ENCODE measurements at regions not wholly inside any gene's neighbourhood (a gene's known extent, or its start where the extent isn't known, plus 50 kb on each side); places are given as distances from the start of the nearest gene placed in this dataset.

DNA sequence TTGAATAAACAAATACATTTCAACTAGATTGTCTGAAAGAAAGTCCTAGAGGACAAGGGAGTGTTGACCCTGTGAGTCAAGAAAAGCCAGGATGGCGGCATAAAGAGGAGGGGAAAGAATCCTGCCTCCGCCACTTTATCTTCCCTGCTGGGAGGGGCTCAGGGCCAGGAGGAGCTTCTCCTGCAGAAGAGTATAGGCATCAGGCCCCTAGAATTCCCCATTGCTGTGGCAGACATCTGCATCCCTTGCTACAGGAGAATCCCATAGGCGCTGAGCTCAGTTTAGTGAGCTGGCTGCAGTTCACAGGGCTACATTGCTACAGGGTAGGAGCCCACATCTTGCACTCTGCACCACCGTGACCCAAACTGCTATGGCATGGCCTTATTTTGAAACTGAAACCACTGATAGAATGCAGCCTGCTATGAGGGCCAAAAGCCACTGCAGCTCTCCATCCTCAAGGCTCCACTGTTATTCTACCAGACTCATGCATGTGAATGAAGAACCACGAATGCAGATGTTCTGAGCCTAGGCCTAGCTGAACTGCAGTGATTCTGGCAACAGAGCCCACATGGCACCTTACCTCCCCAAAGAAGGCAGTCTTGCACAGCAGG, 941.4 kb upstream of the CTNND2 start:
- WGBS, 10 experiments = 0 to 100% (median 66%) methylated on average over 1 to 3 of the region's 5 CpGs; no CpG with 5 or more reads in 2 of the 10 experiments
- in situ Hi-C loops (cut with MboI; ENCODE audit: low pct_unique_long_range_greater_than_20kb in 2 of 9, low sequenced_read_pairs in 9 of 9, unreplicated experiment in 9 of 9) = no loop called here

DNA sequence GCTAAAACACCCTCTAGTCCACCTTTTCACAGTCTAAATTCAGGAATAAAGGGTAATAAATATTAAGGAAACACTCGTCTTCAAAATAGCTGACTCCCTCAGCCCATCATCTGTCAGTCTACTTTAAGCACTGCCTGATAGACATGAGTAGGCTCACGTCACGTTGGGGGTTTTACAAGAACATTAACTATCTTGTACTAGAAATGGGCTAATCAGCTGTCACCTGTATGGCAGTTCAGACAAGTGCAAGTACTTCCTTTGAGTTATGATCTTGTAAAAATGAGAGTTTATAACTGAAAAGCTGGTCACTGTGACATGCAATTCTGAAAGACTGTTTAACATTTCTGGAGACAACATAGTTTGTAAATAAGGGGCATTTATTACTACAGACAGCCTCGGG, 936.7 kb upstream of the CTNND2 start:
- Histone ChIP-seq H3K4me1 (replicated peaks in 1 of 2) (no peaks in the 10 kb centered on the region), H3K4me3 (no peak overlapping the region), H3K27ac (no peak overlapping the region)
- in situ Hi-C loops (cut with MboI; ENCODE audit: low pct_unique_long_range_greater_than_20kb in 2 of 9, low sequenced_read_pairs in 9 of 9, unreplicated experiment in 9 of 9) = no loop called here
- ATAC-seq (replicated peaks in 6 of 8) = no peak
- 0 to 86% (median 45%) methylated on average over 1 to 4 of the region's 4 CpGs; no CpG with 5 or more reads in 4 of the 10 experiments for WGBS, 10 experiments

More for the DNA sequence above, 941.4 kb upstream of the CTNND2 start:
- ATAC-seq (replicated peaks in 6 of 8) = no peak
- Histone ChIP-seq H3K27ac (no peak overlapping the region), H3K4me3 (no peak overlapping the region), H3K4me1 (replicated peaks in 1 of 2) (no peaks in the 10 kb centered on the region)

DNA sequence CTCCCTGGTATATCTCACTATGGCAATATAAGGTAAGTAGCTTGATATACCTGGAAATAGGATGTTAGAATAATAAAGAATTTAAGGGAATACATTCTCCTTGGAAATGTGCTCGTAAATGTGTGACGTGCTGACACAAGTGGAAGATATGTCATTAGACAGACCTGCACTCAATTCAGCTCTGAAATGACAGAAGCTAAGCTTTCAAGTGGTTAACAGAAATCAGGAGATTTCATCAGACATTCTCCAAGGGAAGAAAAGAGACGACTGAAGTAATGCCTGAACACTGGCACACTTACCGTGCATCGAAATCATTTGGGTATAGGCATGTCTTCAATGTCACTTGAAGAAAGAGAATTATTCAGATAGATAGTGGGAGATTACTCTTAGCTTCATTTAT, 933.3 kb upstream of the CTNND2 start:
- Histone ChIP-seq H3K27ac (no peak overlapping the region), H3K4me1 (replicated peaks in 1 of 2) (no peaks in the 10 kb centered on the region), H3K4me3 (no peak overlapping the region)
- in situ Hi-C loops (cut with MboI; ENCODE audit: low pct_unique_long_range_greater_than_20kb in 2 of 9, low sequenced_read_pairs in 9 of 9, unreplicated experiment in 9 of 9) = no loop called here
- WGBS, 10 experiments = 0 to 100% (median 88%) methylated on average over 1 to 5 of the region's 5 CpGs
- no peak for ATAC-seq (replicated peaks in 6 of 8)

DNA sequence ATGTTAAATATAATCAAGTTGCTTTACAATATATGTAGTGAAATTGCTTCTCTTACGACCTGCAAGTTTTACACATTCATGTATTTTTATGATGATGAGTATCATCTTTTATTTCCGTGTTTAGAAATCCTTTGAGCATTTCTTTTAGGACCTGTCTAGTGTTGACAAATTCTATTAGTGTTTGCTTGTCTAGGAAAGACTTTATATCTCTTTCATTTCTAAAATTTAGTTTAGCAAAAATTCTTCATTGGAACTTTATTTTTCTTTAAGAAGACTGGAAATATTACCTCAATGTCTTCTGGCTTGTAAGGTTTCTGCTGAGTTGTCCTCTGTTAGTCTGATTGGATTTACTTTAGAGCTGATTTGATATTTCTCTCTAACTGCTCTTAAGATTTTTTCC, 920.9 kb upstream of the CTNND2 start:
- in situ Hi-C loops (cut with MboI; ENCODE audit: low pct_unique_long_range_greater_than_20kb in 2 of 9, low sequenced_read_pairs in 9 of 9, unreplicated experiment in 9 of 9) = no loop called here

DNA sequence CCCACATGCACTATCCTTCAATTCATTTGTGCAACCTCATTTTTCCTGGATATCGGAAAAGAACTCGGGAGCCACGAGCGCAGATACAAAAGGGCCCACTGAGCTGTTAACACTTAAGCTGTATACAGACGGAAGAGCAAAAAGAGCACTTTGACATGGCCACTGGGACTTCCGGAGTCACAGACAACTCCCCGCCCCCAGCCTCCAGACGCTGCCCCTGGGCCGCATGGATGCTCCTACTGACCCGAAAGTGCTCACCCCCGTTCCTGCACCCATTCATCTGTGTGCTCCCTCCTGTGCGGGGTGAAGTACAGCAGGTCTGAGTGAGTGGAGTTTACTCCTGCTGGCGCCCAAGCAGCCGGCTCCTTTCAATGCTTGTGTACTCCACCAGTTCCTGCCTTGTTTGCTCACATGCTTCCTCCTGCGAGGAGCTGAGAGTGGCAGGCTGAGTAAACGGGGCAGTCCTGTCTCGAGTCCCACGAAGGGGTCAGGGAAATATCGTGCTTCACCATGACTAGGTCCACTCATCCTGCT, 901.0 kb upstream of the CTNND2 start:
- in situ Hi-C loops (cut with MboI; ENCODE audit: low pct_unique_long_range_greater_than_20kb in 2 of 9, low sequenced_read_pairs in 9 of 9, unreplicated experiment in 9 of 9) = no loop called here
- no peak overlapping the region for H3K27ac ChIP-seq
- no peaks in the 10 kb centered on the region for H3K4me1 ChIP-seq (replicated peaks in 1 of 2)
- no peak overlapping the region for H3K4me3 ChIP-seq
- WGBS, 10 experiments = 0 to 100% (median 90%) methylated on average over 1 to 9 of the region's 19 CpGs; no CpG with 5 or more reads in 1 of the 10 experiments
- ATAC-seq (replicated peaks in 6 of 8) = no peak

More for the DNA sequence above, 920.9 kb upstream of the CTNND2 start:
- ATAC-seq (replicated peaks in 6 of 8) = no peak
- no peak overlapping the region for H3K27ac ChIP-seq
- H3K4me1 ChIP-seq (replicated peaks in 1 of 2) = no peaks in the 10 kb centered on the region
- H3K4me3 ChIP-seq = no peak overlapping the region
- WGBS, 10 experiments = 0 to 88% (median 68%) methylated on average over 1 to 2 of the region's 2 CpGs

DNA sequence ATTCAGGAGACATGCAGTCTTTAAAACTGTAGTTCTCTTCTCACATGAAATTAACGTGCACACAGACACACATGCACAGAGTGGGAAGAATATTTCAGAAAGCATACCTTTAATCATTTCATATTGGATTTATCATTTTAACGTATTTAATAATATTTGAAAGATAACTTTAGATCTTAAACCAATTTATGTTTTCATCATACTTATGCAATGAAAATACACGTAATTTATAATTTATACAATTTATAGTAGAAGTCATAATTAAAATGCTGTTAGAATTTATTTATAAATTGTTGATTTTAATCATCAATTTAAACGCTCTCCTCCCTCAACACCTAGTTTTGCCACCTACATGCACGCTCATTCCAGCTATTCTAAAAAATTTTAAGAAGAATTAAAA, 894.9 kb upstream of the CTNND2 start:
- H3K27ac ChIP-seq = no peak overlapping the region
- H3K4me1 ChIP-seq (replicated peaks in 1 of 2) = no peaks in the 10 kb centered on the region
- H3K4me3 ChIP-seq = no peak overlapping the region
- no peak for ATAC-seq (replicated peaks in 6 of 8)
- in situ Hi-C loops (cut with MboI; ENCODE audit: low pct_unique_long_range_greater_than_20kb in 2 of 9, low sequenced_read_pairs in 9 of 9, unreplicated experiment in 9 of 9) = no loop called here
- WGBS, 10 experiments = 11 to 100% (median 89%) methylated on average over 3 to 5 of the region's 5 CpGs

DNA sequence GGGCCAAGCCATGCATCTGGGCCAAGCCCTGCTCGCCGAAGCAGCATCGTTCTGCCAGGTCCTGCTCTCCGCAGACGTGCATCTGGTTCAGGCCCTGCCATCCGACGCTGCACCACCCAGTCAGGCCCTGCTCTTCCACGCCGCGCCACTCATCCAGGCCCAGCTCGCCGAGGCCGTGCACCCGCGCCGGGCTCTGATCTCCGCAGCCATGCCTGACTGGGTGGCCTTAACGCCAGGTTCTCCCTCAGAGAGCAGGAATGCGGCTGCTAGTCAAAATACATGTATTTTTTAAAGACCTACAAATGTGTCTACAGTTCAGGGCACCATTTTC, 891.1 kb upstream of the CTNND2 start:
- in situ Hi-C loops (cut with MboI; ENCODE audit: low pct_unique_long_range_greater_than_20kb in 2 of 9, low sequenced_read_pairs in 9 of 9, unreplicated experiment in 9 of 9) = no loop called here
- no peak for ATAC-seq (replicated peaks in 6 of 8)

DNA sequence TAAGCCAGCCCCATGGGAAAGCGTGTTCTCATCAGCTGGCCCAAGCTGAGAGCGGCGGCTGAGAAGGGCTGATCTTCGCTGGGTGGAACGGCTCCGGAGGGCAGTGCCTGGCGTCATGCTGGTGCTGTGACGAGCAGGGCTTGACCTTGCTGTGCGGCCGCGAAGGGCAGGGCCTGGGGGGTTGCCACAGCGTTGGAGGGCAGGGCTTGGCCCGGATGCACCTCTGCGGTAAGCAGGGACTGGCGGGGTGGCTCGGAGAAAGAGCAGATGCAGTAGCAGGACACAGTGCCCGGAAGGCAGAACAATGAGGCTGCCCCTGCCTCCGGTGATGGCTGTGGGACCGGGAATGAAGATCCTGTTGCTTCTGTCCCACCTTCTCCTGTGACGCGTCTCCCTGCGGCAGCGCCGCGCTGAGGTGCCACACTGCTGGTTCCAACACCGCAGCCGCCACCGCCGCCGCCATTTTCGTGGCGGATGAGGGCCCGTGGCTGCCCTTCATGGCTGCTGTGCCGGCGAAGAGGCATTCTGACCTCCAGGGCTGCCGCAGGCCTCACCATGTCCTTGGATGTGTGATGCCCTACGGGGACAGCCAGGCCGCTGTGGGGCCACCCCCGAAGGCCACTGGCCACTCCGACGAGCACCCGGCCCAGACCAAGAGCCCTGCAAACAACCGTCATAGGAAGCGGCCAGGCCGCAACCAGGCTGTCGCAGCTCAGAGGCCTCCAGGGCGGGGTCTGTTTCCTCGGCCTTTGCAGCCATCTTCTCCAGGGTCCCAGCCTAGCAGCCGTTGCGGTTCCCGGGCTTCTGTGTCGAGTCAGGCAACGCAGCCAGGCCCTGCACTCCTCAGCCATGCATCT, 890.5 kb upstream of the CTNND2 start:
- no peak for ATAC-seq (replicated peaks in 6 of 8)
- in situ Hi-C loops (cut with MboI; ENCODE audit: low pct_unique_long_range_greater_than_20kb in 2 of 9, low sequenced_read_pairs in 9 of 9, unreplicated experiment in 9 of 9) = no loop called here
- H3K4me3 ChIP-seq = no peak overlapping the region

More for the DNA sequence above, 891.1 kb upstream of the CTNND2 start:
- no peak overlapping the region for H3K4me3 ChIP-seq
- H3K27ac ChIP-seq = no peak overlapping the region
- H3K4me1 ChIP-seq (replicated peaks in 1 of 2) = no peaks in the 10 kb centered on the region
- WGBS, 10 experiments = 40 to 100% (median 77%) methylated on average over 1 to 3 of the region's 19 CpGs; no CpG with 5 or more reads in 6 of the 10 experiments

DNA sequence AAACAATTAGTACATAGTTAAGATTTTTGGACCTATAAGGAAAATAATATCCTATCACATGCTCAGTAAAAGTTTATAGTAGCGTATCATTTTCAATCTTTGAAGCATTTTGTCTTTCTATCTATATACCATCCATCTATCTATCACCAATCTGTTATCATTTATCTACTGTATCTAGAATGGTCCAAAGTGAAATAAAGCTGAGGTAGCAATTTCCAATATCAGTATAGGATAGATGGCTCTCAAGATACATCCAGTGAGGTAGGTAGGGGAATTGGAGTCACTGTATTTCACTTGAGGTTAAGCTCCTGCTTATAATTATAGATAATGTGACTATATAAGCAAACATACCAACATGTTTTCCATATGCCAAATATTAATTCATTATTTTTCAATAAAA, 889.1 kb upstream of the CTNND2 start:
- H3K27ac ChIP-seq = no peak overlapping the region
- in situ Hi-C loops (cut with MboI; ENCODE audit: low pct_unique_long_range_greater_than_20kb in 2 of 9, low sequenced_read_pairs in 9 of 9, unreplicated experiment in 9 of 9) = no loop called here
- 0 to 100% (median 91%) methylated on average over 1 of the region's 1 CpG; no CpG with 5 or more reads in 3 of the 10 experiments for WGBS, 10 experiments
- H3K4me3 ChIP-seq = no peak overlapping the region
- ATAC-seq (replicated peaks in 6 of 8) = no peak
- no peaks in the 10 kb centered on the region for H3K4me1 ChIP-seq (replicated peaks in 1 of 2)

More for the DNA sequence above, 890.5 kb upstream of the CTNND2 start:
- H3K27ac ChIP-seq = no peak overlapping the region
- WGBS, 10 experiments = 60 to 100% (median 78%) methylated on average over 1 to 6 of the region's 53 CpGs; no CpG with 5 or more reads in 2 of the 10 experiments
- H3K4me1 ChIP-seq (replicated peaks in 1 of 2) = no peaks in the 10 kb centered on the region

DNA sequence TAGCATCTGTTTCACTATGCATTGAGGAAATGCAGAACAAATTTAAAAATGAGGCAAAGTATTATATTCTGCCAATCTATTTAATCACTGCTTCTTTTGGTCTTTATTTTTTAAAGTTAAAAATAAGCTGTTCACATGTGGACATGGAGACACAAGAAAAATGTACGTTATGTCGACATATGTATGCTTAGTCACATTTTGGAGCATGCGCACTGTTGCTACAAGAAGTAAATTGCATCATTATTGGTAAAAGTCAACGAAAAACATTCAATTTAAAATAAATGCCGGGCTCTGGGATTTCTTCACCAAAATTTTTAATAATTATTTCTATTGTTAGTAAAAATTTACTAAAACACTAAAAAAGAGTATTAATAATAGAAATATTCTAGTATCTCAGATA, 876.3 kb upstream of the CTNND2 start:
- WGBS, 10 experiments = 20 to 93% (median 81%) methylated on average over 4 to 5 of the region's 5 CpGs; no CpG with 5 or more reads in 1 of the 10 experiments
- Histone ChIP-seq H3K27ac (no peak overlapping the region), H3K4me1 (replicated peaks in 1 of 2) (no peaks in the 10 kb centered on the region), H3K4me3 (no peak overlapping the region)
- in situ Hi-C loops (cut with MboI; ENCODE audit: low pct_unique_long_range_greater_than_20kb in 2 of 9, low sequenced_read_pairs in 9 of 9, unreplicated experiment in 9 of 9) = no loop called here
- ATAC-seq (replicated peaks in 6 of 8) = no peak

DNA sequence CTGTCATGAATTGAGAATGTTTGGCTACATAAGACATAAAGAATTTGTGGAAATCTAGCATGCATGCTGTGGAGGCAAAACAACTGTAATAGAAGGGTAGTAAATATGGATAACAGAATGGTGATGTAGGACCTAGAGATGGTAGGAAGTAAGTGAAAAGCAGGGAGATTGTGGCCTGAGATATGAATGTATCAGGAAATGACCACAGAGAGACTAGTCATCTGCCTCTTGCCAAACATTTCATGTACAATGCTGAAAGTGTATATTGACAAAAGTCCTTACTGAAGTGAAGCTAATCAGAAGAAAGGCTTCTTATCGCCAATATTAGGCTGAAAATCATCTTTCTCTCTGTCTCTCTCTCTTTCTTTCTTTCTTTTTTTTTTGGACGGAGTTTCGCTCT, 873.1 kb upstream of the CTNND2 start:
- 0 to 100% (median 60%) methylated on average over 1 to 3 of the region's 3 CpGs; no CpG with 5 or more reads in 3 of the 10 experiments for WGBS, 10 experiments
- H3K27ac ChIP-seq = no peak overlapping the region
- no peak overlapping the region for H3K4me3 ChIP-seq
- in situ Hi-C loops (cut with MboI; ENCODE audit: low pct_unique_long_range_greater_than_20kb in 2 of 9, low sequenced_read_pairs in 9 of 9, unreplicated experiment in 9 of 9) = no loop called here
- no peak for ATAC-seq (replicated peaks in 6 of 8)
- no peaks in the 10 kb centered on the region for H3K4me1 ChIP-seq (replicated peaks in 1 of 2)

DNA sequence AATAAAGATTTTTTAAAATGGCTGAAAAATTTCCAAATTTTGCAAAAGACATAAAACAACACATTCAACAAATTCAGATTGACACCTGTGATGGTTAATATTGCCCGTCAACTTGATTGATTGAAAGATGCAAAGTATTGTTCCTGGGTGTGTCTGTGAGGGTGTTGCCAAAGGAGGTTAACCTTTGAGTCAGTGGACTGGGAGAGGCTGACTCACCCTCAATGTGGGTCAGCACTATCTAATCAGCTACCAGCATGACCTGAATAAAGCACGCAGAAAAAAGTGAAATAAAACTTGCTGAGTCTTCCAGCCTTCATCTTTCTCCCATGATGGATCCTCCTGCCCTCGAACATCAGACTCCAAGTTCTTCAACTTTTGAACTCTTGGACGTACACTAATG, 868.0 kb upstream of the CTNND2 start:
- in situ Hi-C loops (cut with MboI; ENCODE audit: low pct_unique_long_range_greater_than_20kb in 2 of 9, low sequenced_read_pairs in 9 of 9, unreplicated experiment in 9 of 9) = no loop called here
- no peak for ATAC-seq (replicated peaks in 6 of 8)
- WGBS, 10 experiments = 11 to 96% (median 83%) methylated on average over 2 to 4 of the region's 4 CpGs; no CpG with 5 or more reads in 1 of the 10 experiments
- Histone ChIP-seq H3K27ac (no peak overlapping the region), H3K4me1 (replicated peaks in 1 of 2) (no peaks in the 10 kb centered on the region), H3K4me3 (no peak overlapping the region)

DNA sequence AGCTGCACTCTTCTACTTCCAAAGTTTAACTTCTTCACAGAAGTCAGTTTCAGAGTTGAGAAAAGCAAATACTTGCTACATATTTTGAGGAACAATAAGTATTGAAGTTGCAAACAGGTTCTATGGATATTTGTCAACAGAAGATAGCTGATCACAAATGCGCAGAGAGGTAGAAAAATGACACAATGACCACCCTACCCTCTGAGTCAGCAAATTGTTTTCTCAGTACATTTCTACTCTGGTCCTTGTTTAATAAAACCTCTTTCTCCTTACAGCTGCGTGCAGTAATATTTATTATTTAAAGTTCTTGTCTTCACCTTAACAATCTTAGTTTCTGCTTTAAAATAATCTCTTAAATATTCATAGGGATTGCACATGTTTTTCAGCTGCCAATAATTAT, 855.1 kb upstream of the CTNND2 start:
- 0 to 100% (median 89%) methylated on average over 1 to 2 of the region's 2 CpGs for WGBS, 10 experiments
- H3K27ac ChIP-seq = no peak overlapping the region
- H3K4me1 ChIP-seq (replicated peaks in 1 of 2) = peaks cover 0 to 5% of the 10 kb centered on the region in 2 donors
- H3K4me3 ChIP-seq = no peak overlapping the region
- in situ Hi-C loops (cut with MboI; ENCODE audit: low pct_unique_long_range_greater_than_20kb in 2 of 9, low sequenced_read_pairs in 9 of 9, unreplicated experiment in 9 of 9) = no loop called here
- no peak for ATAC-seq (replicated peaks in 6 of 8)
